ENCODE measurements at regions not wholly inside any gene's neighbourhood (a gene's known extent, or its start where the extent isn't known, plus 50 kb on each side); places are given as distances from the start of the nearest gene placed in this dataset.

- DNase-seq (ENCODE audit: low read depth) = no peak
- no peak overlapping the region for H3K4me3 ChIP-seq (ENCODE audit: low read depth, low read length)
- no peak for TF ChIP-seq CTCF (conservative IDR thresholded peaks at IDR 0.05; ENCODE audit: low read depth, low read length)
Measured at GRCh38 chrX:3780564-3780963, 67.1 kb upstream of the PRKX start.

- no peak overlapping the region for H3K4me3 ChIP-seq (ENCODE audit: low read depth, low read length)
- no peak for DNase-seq (ENCODE audit: low read depth)
- TF ChIP-seq CTCF (conservative IDR thresholded peaks at IDR 0.05; ENCODE audit: low read depth, low read length) = no peak
Measured at GRCh38 chrX:3779546-3779945, 66.1 kb upstream of the PRKX start.

- no peak overlapping the region for H3K4me3 ChIP-seq (ENCODE audit: low read depth, low read length)
- DNase-seq (ENCODE audit: low read depth) = no peak
- no peak for TF ChIP-seq CTCF (conservative IDR thresholded peaks at IDR 0.05; ENCODE audit: low read depth, low read length)
Measured at GRCh38 chrX:3777416-3777815, 64.0 kb upstream of the PRKX start.

GRCh38 chrX:3771766-3772165, 58.3 kb upstream of the PRKX start:
- no peak for TF ChIP-seq CTCF (conservative IDR thresholded peaks at IDR 0.05; ENCODE audit: low read depth, low read length)
- no peak overlapping the region for H3K4me3 ChIP-seq (ENCODE audit: low read depth, low read length)
- no peak for DNase-seq (ENCODE audit: low read depth)

- H3K4me3 ChIP-seq (ENCODE audit: low read depth, low read length) = no peak overlapping the region
- TF ChIP-seq CTCF (conservative IDR thresholded peaks at IDR 0.05; ENCODE audit: low read depth, low read length) = no peak
- DNase-seq (ENCODE audit: low read depth) = no peak
Measured at GRCh38 chrX:3768881-3769280, 55.4 kb upstream of the PRKX start.
